Pancreas (tissue), 10 donors: ENCODE measurements at regions not wholly inside any gene's neighbourhood (a gene's known extent, or its start where the extent isn't known, plus 50 kb on each side); places are given as distances from the start of the nearest gene placed in this dataset.
A peak's percentile ranks its signal among the peaks of the same experiment; 100 is the strongest.

ENCODE experiments used
- ATAC-seq, 4 donors: fragments of 200-7000 bp; cut with Tn5 transposase; one replicate each; pipeline versions ENCODE4 v1.8.0 to v1.9.1; 2020; ENCODE audit warnings: mild to moderate bottlenecking in 4 of 4, moderate library complexity in 4 of 4
- DNase-seq, 6 donors: peaks; one replicate each; pipeline ENCODE4 v3.0.0-alpha.2; 2020
- FAIRE-seq: peaks from 2 replicates; lab custom pipeline; 2012; peaks lifted over from hg19 to GRCh38; lab: Jason Lieb, UNC
- H3K27ac ChIP-seq, 4 donors: fragments of 200-600 bp; sonication (generic); 1 replicate in 3 of 4; 2 replicates in 1 of 4; pipeline versions ENCODE4 v1.5.0 to v1.8.0; 2020
- H3K27me3 ChIP-seq, 4 donors: fragments of 200-600 bp; one replicate each; pipeline ENCODE4 v1.8.0; 2021
- H3K36me3 ChIP-seq, 3 donors: fragments of 200-600 bp; sonication (generic) in 1 of 3; one replicate each; pipeline versions ENCODE4 v1.5.0 to v1.8.0; 2020 to 2021
- H3K4me1 ChIP-seq, 3 donors: fragments of 200-600 bp; one replicate each; pipeline ENCODE4 v1.8.0; 2021
- H3K4me3 ChIP-seq, 4 donors: fragments of 200-600 bp; sonication (generic) in 2 of 4; one replicate each; pipeline versions ENCODE4 v1.5.0 to v1.8.0; 2020 to 2021
- H3K9me3 ChIP-seq, 4 donors: fragments of 200-600 bp; one replicate each; pipeline ENCODE4 v1.8.0; 2021
- CTCF ChIP-seq, 4 donors: fragments of 200-600 bp; sonication (generic) in 3 of 4; IDR thresholded peaks; one replicate each; pipeline versions ENCODE4 v1.5.0 to v1.8.0; 2021; ENCODE audit warnings: antibody characterized with exemption in 4 of 4
- WGBS, 2 donors: extraction: QIAGEN DNeasy Blood & Tissue Kit; methylation state at CpG; one replicate each; pipeline ENCODE4 v1.1.7; 2013; 5-methylcytosine and 5-hydroxymethylcytosine counted together
- intact Hi-C, 3 donors: fragments of 100-400 bp; cut with DNase I; formaldehyde crosslinking; loops; one replicate each; pipeline versions ENCODE4 v1.11.1 to v1.14.2; 2022
- donor health status: healthy with polysubstance abuse.
- donor health status: DM: no; HTN: no; CAD: no; lungs with moderate emphysema.
- donor health status: DM: no; HTN: no; CAD: no.
- donor health status: control.
- donor health status: control.
- donor health status: Bipolar disorder and iron deficiency.
- donor health status: DM: yes; HTN: yes; CAD: no.
- donor health status: DM: no; HTN: no; CAD: no.
- donor health status: DM: no; HTN: no; CAD: no.
- donor health status: DM: yes; HTN: yes; CAD: no.

DNA sequence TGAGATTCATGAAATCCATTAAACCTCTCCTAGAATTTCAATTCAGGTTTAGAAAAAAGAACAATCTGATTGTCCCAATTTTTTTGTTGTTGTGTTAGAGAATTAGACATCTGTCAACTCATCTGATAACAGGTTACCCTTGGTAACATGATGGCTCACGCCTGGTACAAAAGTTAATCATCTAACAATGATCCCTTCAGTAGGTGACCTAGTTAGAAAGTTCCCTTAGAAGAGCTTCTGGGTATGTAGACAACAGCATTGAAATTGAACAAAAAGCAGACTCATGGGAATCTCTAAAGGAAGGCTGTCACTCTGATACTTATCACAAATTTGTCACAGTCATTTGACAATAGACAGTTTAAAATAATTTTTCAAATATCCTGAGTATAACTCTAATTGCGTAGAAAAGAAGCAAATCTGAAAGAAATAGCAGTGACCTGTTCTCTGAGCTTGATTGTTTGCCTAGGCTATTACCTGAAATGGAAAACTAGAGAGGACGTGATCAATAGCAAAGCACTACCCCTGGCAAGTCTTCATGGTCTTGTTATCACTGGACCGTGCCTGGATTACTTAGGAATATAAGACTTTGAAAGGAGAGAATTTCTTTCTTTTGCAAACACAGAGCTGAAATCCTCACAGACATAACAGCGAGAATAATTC, 880.4 kb upstream of the AGA start:
- FAIRE-seq, result no peak
- Histone ChIP-seq H3K9me3 (no peaks in the 10 kb centered on the region), H3K36me3 (no peaks in the 10 kb centered on the region), H3K4me1 (peaks cover 0 to 4% (median 0%) of the 10 kb centered on the region in 3 donors), H3K4me3 (no peak overlapping the region), H3K27ac (peak overlapping the region in 1 of 4 donors; percentile 19), H3K27me3 (no peaks in the 10 kb centered on the region)
- DNase-seq, result no peak
- no peak for TF ChIP-seq CTCF (IDR thresholded peaks at IDR 0.05)
- ATAC-seq, result peak in 3 of 4 donors; percentile 56 to 84 (median 59)
- intact Hi-C loops, result no loop called here
- 24 to 31% methylated on average over 5 of the region's 5 CpGs for WGBS, 2 donors

- Histone ChIP-seq H3K4me1 (no peaks in the 10 kb centered on the region), H3K27ac (no peak overlapping the region), H3K36me3 (no peaks in the 10 kb centered on the region), H3K27me3 (no peaks in the 10 kb centered on the region), H3K4me3 (no peak overlapping the region), H3K9me3 (no peaks in the 10 kb centered on the region)
- intact Hi-C loops, result no loop called here
- 51 to 62% methylated on average over 3 of the region's 3 CpGs for WGBS, 2 donors
- ATAC-seq, result no peak
- DNase-seq, result no peak
- TF ChIP-seq CTCF (IDR thresholded peaks at IDR 0.05), result no peak
- FAIRE-seq, result no peak
Measured at GRCh38 chr4:178329226-178329872, 887.1 kb upstream of the AGA start.

DNA sequence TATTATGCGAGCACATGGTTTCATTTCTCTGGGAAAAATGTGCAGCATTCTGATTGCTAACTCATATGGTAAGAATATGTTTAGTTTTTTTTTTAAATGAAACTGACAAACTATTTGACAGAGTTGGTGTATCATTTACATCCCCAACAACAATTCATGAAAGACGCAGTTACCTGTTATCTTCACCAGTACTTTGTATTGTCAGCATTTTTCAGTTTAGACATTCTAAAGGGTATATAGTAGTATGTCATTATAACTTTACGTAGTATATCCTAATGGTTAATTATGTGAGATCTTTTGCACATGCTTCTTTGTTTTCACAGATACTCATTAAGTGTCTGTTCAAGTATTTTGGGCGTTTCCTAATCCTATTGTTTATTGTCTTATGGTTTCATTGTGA, 891.1 kb upstream of the AGA start:
- H3K36me3 ChIP-seq, result no peaks in the 10 kb centered on the region
- H3K27me3 ChIP-seq, result no peaks in the 10 kb centered on the region
- intact Hi-C loops, result no loop called here
- no peaks in the 10 kb centered on the region for H3K9me3 ChIP-seq
- no peak overlapping the region for H3K27ac ChIP-seq
- 65 to 72% methylated on average over 4 of the region's 4 CpGs for WGBS, 2 donors
- DNase-seq, result no peak
- FAIRE-seq, result no peak
- H3K4me3 ChIP-seq, result no peak overlapping the region
- no peak for ATAC-seq
- TF ChIP-seq CTCF (IDR thresholded peaks at IDR 0.05), result no peak
- H3K4me1 ChIP-seq, result no peaks in the 10 kb centered on the region

- intact Hi-C loops, result no loop called here
- FAIRE-seq, result no peak
- H3K9me3 ChIP-seq, result no peaks in the 10 kb centered on the region
- no peak for ATAC-seq
- no peaks in the 10 kb centered on the region for H3K4me1 ChIP-seq
- no peak for TF ChIP-seq CTCF (IDR thresholded peaks at IDR 0.05)
- no peak overlapping the region for H3K27ac ChIP-seq
- no peak for DNase-seq
- H3K4me3 ChIP-seq, result no peak overlapping the region
- no peaks in the 10 kb centered on the region for H3K36me3 ChIP-seq
- no peaks in the 10 kb centered on the region for H3K27me3 ChIP-seq
Measured at GRCh38 chr4:178339769-178340168, 897.5 kb upstream of the AGA start.

GRCh38 chr4:178340468-178340867, 898.2 kb upstream of the AGA start:
- Histone ChIP-seq H3K9me3 (no peaks in the 10 kb centered on the region), H3K36me3 (no peaks in the 10 kb centered on the region), H3K27ac (no peak overlapping the region), H3K27me3 (no peaks in the 10 kb centered on the region), H3K4me1 (no peaks in the 10 kb centered on the region), H3K4me3 (no peak overlapping the region)
- DNase-seq (no peak), ATAC-seq (no peak), FAIRE-seq (no peak)
- 86 to 87% methylated on average over 7 of the region's 7 CpGs for WGBS, 2 donors
- intact Hi-C loops, result no loop called here
- TF ChIP-seq CTCF (IDR thresholded peaks at IDR 0.05), result no peak
